A549 (cell line): ENCODE measurements at regions not wholly inside any gene's neighbourhood (a gene's known extent, or its start where the extent isn't known, plus 50 kb on each side); places are given as distances from the start of the nearest gene placed in this dataset.

Experiments used
- ATOH8 ChIP-seq: fragments of 250-450 bp; sonication (Bioruptor Pico); IDR thresholded peaks from 2 replicates; pipeline ENCODE4 v1.5.0; 2020; ENCODE audit warnings: low read depth, mild to moderate bottlenecking, moderate library complexity
- HMGXB4 ChIP-seq: fragments of 250-450 bp; sonication (Bioruptor Pico); IDR thresholded peaks from 2 replicates; pipeline ENCODE4 v1.5.0; 2021; ENCODE audit warnings: mild to moderate bottlenecking, moderate library complexity, borderline replicate concordance
- KDM5A ChIP-seq: fragments of 200-600 bp; sonication (generic); IDR thresholded peaks from 2 replicates; pipeline ENCODE4 v1.6.1; 2016; ENCODE audit warnings: antibody characterized with exemption, mild to moderate bottlenecking

GRCh38 chr2:6212491-6212890 lies 520.3 kb downstream of the SOX11 start:
- TF ChIP-seq ATOH8 (CRISPR knock-in tag) (no peak), KDM5A (no peak), HMGXB4 (CRISPR knock-in tag) (no peak)
